SK-N-MC (cell line): ENCODE measurements at regions not wholly inside any gene's neighbourhood (a gene's known extent, or its start where the extent isn't known, plus 50 kb on each side); places are given as distances from the start of the nearest gene placed in this dataset.

ENCODE experiments used
- EZH2 ChIP-seq: fragments of 200-600 bp; sonication (generic); IDR thresholded peaks from one replicate; pipeline ENCODE4 v1.6.1; 2017; ENCODE audit warnings: antibody characterized with exemption
- FOXP2 ChIP-seq: optimal IDR thresholded peaks from 2 replicates; pipeline ENCODE3; 2011; ENCODE audit warnings: mild to moderate bottlenecking, moderate library complexity; ENCODE audit not compliant: insufficient read depth; ENCODE audit errors: extremely low read length, control extremely low read depth
- POLR2AphosphoS5 ChIP-seq: IDR thresholded peaks from 2 replicates; pipeline ENCODE4 v1.6.1; 2012; ENCODE audit warnings: mild to moderate bottlenecking, low read depth, low read length, borderline replicate concordance

- TF ChIP-seq EZH2 (no peak), POLR2AphosphoS5 (no peak), FOXP2 (no peak)
Observed at GRCh38 chr5:53263151-53263550, 153.6 kb upstream of the MOCS2 start.
